HepG2 (cell line): ENCODE measurements at regions not wholly inside any gene's neighbourhood (a gene's known extent, or its start where the extent isn't known, plus 50 kb on each side); places are given as distances from the start of the nearest gene placed in this dataset.

Experiments
- BRD4 ChIP-seq: sonication (generic); formaldehyde crosslinking; IDR thresholded peaks from 2 replicates; pipeline ENCODE4 v1.4.0; 2020; ENCODE audit warnings: missing genetic modification reagents
- FOXM1 ChIP-seq: sonication (generic); formaldehyde crosslinking; IDR thresholded peaks from 2 replicates; pipeline ENCODE4 v1.5.0; 2020; ENCODE audit warnings: missing genetic modification reagents
- GATAD1 ChIP-seq: IDR thresholded peaks from 2 replicates; pipeline ENCODE4 v1.6.1; 2016; ENCODE audit warnings: missing genetic modification reagents, missing compliant biosample characterization
- HNF1B ChIP-seq: sonication (generic); formaldehyde crosslinking; IDR thresholded peaks from 2 replicates; pipeline ENCODE4 v1.5.1; 2020; ENCODE audit warnings: mild to moderate bottlenecking, moderate library complexity, missing genetic modification reagents
- HNF4A ChIP-seq: sonication (generic); formaldehyde crosslinking; IDR thresholded peaks from 2 replicates; pipeline ENCODE4 v1.4.0; 2020; ENCODE audit warnings: missing genetic modification reagents
- HNRNPUL1 ChIP-seq: fragments of 200-400 bp; formaldehyde crosslinking; IDR thresholded peaks from 2 replicates; pipeline ENCODE4 v1.6.1; 2017; ENCODE audit warnings: low read depth, mild to moderate bottlenecking, low read length, moderate library complexity
- IRF2 ChIP-seq: IDR thresholded peaks from 2 replicates; pipeline ENCODE4 v1.6.1; 2018; ENCODE audit warnings: missing genetic modification reagents, missing compliant biosample characterization
- IRF9 ChIP-seq: sonication (generic); formaldehyde crosslinking; IDR thresholded peaks from 2 replicates; pipeline ENCODE4 v1.8.0; 2022; ENCODE audit warnings: missing genetic modification reagents, mild to moderate bottlenecking, borderline replicate concordance
- MTF2 ChIP-seq: sonication (generic); formaldehyde crosslinking; IDR thresholded peaks from 2 replicates; pipeline ENCODE4 v1.5.0; 2020; ENCODE audit warnings: missing genetic modification reagents, borderline replicate concordance
- SSRP1 ChIP-seq: IDR thresholded peaks from 2 replicates; pipeline ENCODE4 v1.6.1; 2016; ENCODE audit warnings: control low read depth
- TAF15 ChIP-seq: fragments of 200-400 bp; formaldehyde crosslinking; IDR thresholded peaks from one replicate; pipeline ENCODE4 v1.6.1; 2018; ENCODE audit warnings: mild to moderate bottlenecking, low read depth, low read length; ENCODE audit not compliant: poor library complexity, severe bottlenecking
- TCF7 ChIP-seq: sonication (generic); IDR thresholded peaks from 2 replicates; pipeline ENCODE4 v1.6.1; 2016; ENCODE audit warnings: antibody characterized with exemption, low read depth
- ZC3H13 ChIP-seq: sonication (generic); formaldehyde crosslinking; IDR thresholded peaks from 2 replicates; pipeline ENCODE4 v1.8.1; 2023; ENCODE audit warnings: mild to moderate bottlenecking, missing genetic modification reagents, moderate library complexity
- ZFY ChIP-seq: sonication (generic); formaldehyde crosslinking; IDR thresholded peaks from 2 replicates; pipeline ENCODE4 v1.4.0; 2020; ENCODE audit warnings: missing genetic modification reagents
- ZMYM2 ChIP-seq: sonication (generic); formaldehyde crosslinking; IDR thresholded peaks from 2 replicates; pipeline ENCODE4 v1.8.0; 2022; ENCODE audit warnings: mild to moderate bottlenecking, missing genetic modification reagents
- ZNF251 ChIP-seq: sonication (generic); formaldehyde crosslinking; IDR thresholded peaks from 2 replicates; pipeline ENCODE4 v1.9.0; 2021; ENCODE audit warnings: mild to moderate bottlenecking, missing genetic modification reagents
- ZNF614 ChIP-seq: IDR thresholded peaks from 2 replicates; pipeline ENCODE4 v1.6.1; 2018; ENCODE audit warnings: missing biosample characterization, missing genetic modification reagents, inconsistent platforms, borderline replicate concordance
- ZNF678 ChIP-seq: sonication (generic); formaldehyde crosslinking; IDR thresholded peaks from 2 replicates; pipeline ENCODE4 v1.4.0; 2020; ENCODE audit warnings: mild to moderate bottlenecking, missing genetic modification reagents
- ZNF720 ChIP-seq: sonication (generic); formaldehyde crosslinking; IDR thresholded peaks from 2 replicates; pipeline ENCODE4 v1.4.0; 2020; ENCODE audit warnings: missing genetic modification reagents
- ZSCAN29 ChIP-seq: sonication (generic); formaldehyde crosslinking; conservative IDR thresholded peaks from 2 replicates; pipeline ENCODE4 v1.4.0; 2020; ENCODE audit warnings: mild to moderate bottlenecking, missing genetic modification reagents
- TF ChIP-seq, protein P1 (sequence below): sonication (generic); formaldehyde crosslinking; IDR thresholded peaks from 2 replicates; pipeline ENCODE4 v1.4.0; 2020; ENCODE audit warnings: missing genetic modification reagents, borderline replicate concordance
- TF ChIP-seq, protein P2 (sequence below): conservative IDR thresholded peaks from 2 replicates; pipeline ENCODE4 v1.6.1; 2018; ENCODE audit warnings: missing genetic modification reagents

DNA sequence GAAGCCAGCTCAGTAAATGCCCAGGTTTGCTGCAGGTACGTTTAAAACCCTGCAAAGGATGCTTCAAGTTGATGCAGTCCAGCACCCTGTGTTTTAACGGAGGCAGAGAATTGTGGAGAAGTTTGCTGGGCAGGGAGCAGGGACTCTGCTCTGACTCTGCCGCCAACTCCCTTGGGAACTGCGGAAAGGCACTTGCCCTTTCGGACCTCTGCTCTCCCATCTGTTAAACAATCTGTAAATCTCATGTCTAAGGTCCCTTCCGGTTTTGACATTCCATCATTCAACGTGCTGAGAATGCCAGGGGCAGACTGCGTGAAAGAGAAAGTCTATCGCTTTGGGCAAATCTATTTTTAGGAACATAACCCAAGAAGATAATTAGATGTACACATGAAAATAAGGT lies 184.5 kb downstream of the OPA1 start (continued):
- TF ChIP-seq ZNF720 (no peak), FOXM1 (no peak), HNF1B (CRISPR knock-in tag) (peak; percentile 69), ZNF678 (no peak), HNRNPUL1 (no peak), ZNF614 (CRISPR knock-in tag) (0 out of 2 replicates have a peak, but pooled peaks have one; percentile 66), IRF2 (CRISPR knock-in tag) (peak; percentile 78), GATAD1 (0 out of 2 replicates have a peak, but pooled peaks have one; percentile 35), ZFY (CRISPR knock-in tag) (no peak), ZNF251 (no peak), ZSCAN29 (no peak), TAF15 (no peak), TCF7 (0 out of 2 replicates have a peak, but pooled peaks have one; percentile 13), SSRP1 (CRISPR knock-in tag) (no peak), IRF9 (CRISPR knock-in tag) (peak; percentile 27; the same call in 1 of the 2 replicates), BRD4 (CRISPR knock-in tag) (no peak), MTF2 (CRISPR knock-in tag) (no peak), ZMYM2 (CRISPR knock-in tag) (no peak), ZC3H13 (CRISPR knock-in tag) (no peak), HNF4A (CRISPR knock-in tag) (peak; percentile 94)
- TF ChIP-seq, protein P1, sequence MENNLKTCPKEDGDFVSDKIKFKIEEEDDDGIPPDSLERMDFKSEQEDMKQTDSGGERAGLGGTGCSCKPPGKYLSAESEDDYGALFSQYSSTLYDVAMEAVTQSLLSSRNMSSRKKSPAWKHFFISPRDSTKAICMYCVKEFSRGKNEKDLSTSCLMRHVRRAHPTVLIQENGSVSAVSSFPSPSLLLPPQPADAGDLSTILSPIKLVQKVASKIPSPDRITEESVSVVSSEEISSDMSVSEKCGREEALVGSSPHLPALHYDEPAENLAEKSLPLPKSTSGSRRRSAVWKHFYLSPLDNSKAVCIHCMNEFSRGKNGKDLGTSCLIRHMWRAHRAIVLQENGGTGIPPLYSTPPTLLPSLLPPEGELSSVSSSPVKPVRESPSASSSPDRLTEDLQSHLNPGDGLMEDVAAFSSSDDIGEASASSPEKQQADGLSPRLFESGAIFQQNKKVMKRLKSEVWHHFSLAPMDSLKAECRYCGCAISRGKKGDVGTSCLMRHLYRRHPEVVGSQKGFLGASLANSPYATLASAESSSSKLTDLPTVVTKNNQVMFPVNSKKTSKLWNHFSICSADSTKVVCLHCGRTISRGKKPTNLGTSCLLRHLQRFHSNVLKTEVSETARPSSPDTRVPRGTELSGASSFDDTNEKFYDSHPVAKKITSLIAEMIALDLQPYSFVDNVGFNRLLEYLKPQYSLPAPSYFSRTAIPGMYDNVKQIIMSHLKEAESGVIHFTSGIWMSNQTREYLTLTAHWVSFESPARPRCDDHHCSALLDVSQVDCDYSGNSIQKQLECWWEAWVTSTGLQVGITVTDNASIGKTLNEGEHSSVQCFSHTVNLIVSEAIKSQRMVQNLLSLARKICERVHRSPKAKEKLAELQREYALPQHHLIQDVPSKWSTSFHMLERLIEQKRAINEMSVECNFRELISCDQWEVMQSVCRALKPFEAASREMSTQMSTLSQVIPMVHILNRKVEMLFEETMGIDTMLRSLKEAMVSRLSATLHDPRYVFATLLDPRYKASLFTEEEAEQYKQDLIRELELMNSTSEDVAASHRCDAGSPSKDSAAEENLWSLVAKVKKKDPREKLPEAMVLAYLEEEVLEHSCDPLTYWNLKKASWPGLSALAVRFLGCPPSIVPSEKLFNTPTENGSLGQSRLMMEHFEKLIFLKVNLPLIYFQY (CRISPR knock-in tag) = peak; percentile 41; the same call in 1 of the 2 replicates
- TF ChIP-seq, protein P2, sequence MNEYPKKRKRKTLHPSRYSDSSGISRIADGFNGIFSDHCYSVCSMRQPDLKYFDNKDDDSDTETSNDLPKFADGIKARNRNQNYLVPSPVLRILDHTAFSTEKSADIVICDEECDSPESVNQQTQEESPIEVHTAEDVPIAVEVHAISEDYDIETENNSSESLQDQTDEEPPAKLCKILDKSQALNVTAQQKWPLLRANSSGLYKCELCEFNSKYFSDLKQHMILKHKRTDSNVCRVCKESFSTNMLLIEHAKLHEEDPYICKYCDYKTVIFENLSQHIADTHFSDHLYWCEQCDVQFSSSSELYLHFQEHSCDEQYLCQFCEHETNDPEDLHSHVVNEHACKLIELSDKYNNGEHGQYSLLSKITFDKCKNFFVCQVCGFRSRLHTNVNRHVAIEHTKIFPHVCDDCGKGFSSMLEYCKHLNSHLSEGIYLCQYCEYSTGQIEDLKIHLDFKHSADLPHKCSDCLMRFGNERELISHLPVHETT (CRISPR knock-in tag) = no peak
